ENCODE measurements at regions not wholly inside any gene's neighbourhood (a gene's known extent, or its start where the extent isn't known, plus 50 kb on each side); places are given as distances from the start of the nearest gene placed in this dataset.
"Not testable (repeated sequence)": the region's sequence is repeated elsewhere in the genome, so short reads cannot be mapped to it uniquely, and the experiment has no call there.

- DNase-seq: no peak
Measured at GRCh38 chr2:212766921-212767320, 228.3 kb upstream of the ERBB4 start.

DNA sequence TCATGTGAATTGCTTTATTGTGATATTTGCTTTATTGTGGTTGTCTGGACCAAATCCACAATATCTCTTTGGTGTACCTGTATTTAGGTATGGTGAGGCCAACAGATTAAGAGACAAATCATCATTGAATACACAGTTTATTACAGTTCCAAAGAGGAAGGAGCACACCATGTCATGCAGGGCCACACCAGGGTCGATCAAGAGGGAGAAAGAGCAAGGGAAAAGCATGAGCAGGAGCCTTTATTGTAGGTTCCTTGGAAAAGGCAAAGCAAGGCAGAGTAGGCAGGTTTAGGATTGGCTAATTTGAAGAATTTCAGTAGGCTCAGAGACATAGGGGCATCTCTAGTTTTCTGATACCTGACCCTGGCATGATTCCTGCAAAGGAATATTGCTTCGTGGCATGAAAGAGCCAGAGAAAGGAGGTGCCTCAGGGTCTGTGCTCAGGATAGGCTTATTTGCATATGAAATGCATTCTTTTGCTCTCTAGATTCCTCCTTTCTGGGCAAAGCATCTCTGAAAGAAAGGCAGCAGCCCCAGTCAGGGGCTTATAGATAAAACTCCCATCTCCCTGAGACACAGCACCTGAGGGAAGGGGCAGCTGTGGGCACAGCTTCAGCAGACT, 214.2 kb upstream of the ERBB4 start:
- DNase-seq: no peak

DNA sequence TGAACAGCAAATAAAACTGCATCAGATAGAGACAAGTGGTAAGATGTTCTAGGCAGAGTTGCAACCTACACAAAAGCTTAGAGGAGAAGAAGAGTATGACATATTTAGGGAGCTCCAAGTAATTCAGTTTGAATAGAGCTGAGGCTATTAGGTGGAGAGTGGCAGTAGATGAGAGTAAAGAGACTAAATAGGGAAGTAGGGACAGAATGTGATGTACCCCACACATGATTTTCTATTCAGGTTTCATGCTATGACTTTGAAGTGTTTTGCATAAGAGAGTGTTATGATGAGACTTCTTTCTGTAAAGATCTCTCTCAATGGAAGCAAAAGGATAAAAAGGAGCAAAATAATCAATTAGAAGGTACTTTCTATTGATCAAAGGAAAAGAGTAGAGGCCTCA, 206.8 kb upstream of the ERBB4 start:
- DNase-seq: no peak

DNA sequence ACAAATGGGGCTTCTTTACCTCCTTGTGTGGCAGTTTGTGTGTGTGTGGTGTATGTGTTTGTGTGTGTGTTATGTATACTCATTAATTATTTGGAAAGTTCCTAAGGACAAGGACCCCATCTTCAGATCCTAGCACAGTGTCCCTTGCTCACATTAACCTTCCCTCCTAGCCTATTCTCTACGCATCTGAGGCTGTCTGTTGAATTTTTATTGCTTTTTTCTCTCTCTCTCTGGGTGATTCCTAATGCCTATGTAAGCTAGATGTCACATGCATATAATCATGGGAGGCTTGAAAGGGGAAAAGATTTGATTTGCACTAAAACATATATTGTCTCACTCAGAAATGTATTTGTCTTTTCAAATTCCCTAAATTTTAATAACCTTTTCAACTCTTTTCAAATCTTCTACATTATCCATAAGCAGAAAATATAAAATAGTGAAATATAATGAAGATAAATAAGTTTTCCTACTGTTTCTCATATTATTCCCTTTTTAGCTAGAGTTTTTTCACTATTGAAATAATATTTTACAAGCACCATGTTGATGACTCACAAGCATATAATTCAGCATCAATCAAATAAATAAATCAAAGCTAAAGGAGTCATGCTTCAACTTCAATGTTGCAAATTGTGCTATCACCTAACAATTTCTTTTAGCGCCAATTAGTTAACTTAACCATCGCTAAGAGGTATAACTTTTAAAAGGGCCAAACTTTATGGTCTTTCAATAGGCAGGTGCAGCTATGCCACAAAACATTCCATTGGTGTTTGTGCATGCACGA, 199.0 kb upstream of the ERBB4 start:
- no peak for DNase-seq

GRCh38 chr2:212736385-212736726, 197.8 kb upstream of the ERBB4 start:
- DNase-seq: peak; percentile 19

DNA sequence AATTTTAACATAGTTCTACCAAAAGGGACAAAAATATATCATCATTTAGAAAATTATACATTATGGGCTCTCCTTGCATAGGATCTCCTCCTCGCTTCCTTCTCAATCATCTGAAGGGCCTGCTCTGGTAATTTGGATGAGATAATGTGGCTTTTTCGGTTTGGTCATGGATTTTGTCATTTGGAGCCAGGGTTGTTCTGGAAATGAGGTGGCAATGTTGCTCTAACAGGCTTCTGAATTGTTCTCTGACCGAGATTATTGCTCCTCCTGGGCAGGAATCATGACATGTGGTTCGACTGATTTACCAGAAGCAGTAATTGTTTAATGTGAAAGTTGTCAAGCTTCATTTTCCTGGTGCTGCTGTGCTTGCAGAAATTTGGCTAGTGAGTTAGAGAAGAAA, 194.7 kb upstream of the ERBB4 start:
- DNase-seq: no peak

- DNase-seq: no peak
Measured at GRCh38 chr2:212732860-212733259, 194.3 kb upstream of the ERBB4 start.

- no peak for DNase-seq
Measured at GRCh38 chr2:212730994-212731393, 192.4 kb upstream of the ERBB4 start.

DNA sequence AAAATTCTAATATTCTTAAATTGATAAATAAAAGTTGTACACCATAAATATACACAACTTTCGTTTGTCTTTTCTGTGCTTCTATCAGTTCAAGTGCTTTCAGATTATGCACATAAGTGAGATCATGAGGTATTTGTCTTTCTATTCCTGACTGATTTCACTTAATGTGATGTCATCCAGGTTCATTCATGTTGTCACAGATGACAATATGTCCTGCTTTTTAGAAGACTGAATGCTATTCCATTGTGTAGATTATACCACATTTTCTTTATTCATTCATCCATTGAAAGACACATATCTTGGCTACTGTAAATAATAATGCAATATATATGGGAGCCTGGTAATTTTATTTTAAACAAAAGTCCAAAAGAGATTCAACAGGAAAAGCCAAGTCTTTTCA, 190.1 kb upstream of the ERBB4 start:
- DNase-seq: no peak

- DNase-seq: no peak
Measured at GRCh38 chr2:212727751-212728150, 189.1 kb upstream of the ERBB4 start.

- DNase-seq: peak; percentile 53
Measured at GRCh38 chr2:212726403-212726802, 187.8 kb upstream of the ERBB4 start.

DNA sequence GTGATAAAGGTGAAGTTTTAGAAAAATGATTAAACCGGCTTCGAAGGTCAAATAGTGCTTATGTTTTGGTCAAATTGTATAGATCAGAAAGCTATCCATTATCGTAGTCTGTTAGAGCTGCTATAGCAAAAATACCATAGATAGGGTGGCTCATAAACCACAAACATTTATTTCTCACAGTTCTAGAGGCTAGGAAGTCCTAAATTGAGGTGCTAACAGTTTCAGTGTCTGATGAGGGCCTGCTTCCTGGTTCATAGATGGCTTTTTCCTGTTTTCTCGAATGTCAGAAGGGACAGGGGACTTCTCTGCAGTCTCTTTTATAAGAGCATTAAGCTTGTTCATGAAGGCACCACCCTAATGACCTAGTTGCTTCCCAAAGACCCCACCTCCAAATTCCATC, 186.6 kb upstream of the ERBB4 start:
- no peak for DNase-seq

DNA sequence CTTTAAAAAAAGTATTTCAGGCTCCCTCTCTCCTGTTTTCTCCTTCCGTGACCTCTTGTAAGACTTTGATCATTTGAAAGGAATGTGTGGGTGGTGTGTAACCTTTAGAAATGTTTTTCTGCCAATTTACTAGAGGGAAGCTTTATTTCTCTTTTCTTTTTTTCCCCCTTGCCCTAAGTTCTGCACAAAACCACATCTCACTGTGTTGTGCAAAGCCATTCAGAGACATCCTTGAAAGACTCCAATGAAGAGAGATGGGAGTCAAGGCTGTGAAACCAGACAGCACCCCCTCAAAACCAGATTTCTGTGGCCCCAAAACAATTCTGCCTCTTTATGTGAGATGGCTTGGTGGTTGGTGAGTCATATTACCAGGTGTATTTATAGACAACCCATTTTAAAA, 184.6 kb upstream of the ERBB4 start:
- no peak for DNase-seq

DNA sequence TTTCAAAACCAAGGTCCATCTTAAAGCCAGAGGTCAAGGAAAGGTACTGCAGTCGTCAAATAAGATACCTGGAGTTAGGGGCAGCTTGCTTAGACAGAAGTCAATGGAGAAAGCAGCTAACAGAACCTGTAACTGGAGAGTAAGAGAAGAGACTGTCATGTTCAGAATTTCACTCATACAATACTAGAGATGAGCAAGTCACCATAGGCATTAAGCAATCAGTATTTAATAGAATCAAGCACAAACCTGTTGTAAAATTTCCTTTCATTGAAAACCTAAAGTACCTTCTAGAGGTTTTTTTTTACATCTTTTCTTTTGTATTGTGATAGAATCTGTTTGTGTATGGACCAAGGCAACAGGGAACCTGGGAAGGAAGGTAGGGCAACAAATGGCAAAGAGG, 183.4 kb upstream of the ERBB4 start:
- no peak for DNase-seq

DNA sequence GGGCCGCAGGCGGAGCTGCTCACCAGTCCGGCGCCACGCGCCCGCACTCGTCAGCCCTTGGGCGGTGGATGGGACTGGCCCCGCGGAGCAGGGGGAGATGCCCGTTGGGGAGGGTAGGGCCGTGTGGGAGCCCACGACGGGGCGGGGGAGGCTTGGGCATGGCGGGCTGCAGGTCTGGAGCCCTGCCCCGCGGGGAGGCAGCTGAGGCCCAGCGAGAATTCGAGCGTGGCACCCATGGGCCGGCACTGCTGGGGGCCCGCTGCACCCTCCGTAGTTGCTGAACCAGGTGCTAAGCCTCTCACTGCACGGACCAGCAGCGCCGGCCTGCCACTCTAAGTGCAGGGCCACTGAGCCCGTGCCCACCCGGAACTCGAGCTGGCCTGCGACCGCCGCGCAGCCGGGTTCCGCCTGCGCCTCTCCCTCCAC, 182.4 kb upstream of the ERBB4 start:
- DNase-seq: no peak

- not testable (repeated sequence) for DNase-seq
Measured at GRCh38 chr2:212715411-212715810, 176.8 kb upstream of the ERBB4 start.

DNA sequence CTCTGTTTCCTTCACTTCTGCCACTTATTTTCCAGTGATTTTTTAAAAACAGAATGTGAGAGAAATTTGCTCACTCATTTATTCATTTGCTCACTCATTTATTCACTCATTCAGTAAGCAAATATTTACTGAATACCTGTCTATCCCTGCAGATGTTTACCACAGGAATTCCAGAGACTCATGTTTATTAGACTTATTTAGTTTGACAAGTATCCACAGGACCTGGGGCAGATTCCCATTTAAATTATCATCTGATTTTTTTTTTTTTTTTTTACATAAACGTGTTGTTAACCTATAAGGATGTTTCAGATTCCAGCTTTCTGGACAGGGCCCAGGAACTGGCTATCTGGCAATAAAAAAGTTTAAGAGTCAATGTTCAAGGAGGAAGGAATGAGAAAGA, 175.1 kb upstream of the ERBB4 start:
- no peak for DNase-seq

- DNase-seq: no peak
Measured at GRCh38 chr2:212712991-212713390, 174.4 kb upstream of the ERBB4 start.

DNA sequence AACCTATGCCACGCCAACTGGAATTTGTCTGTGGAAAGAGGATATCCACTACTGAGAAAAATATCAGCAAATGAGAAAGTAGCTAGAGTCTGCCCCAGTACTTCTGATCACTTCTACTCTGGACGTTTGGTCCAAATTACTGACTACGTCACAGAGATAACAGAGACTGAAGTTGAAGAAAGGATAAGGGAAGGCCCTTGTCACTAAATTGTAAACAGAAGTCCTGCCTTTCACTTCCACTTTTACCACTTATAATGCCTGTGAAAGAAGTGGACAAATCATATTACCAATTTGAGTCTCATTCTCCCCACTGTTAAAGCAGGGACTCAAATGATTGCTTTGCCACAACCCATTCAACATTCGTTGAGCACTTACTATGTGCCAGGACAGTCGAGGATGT, 173.9 kb upstream of the ERBB4 start:
- no peak for DNase-seq

- no peak for DNase-seq
Measured at GRCh38 chr2:212711856-212712255, 173.3 kb upstream of the ERBB4 start.

- no peak for DNase-seq
Measured at GRCh38 chr2:212709280-212709679, 170.7 kb upstream of the ERBB4 start.

- DNase-seq: no peak
Measured at GRCh38 chr2:212708355-212708754, 169.8 kb upstream of the ERBB4 start.

GRCh38 chr2:212695426-212695825, 156.8 kb upstream of the ERBB4 start:
- DNase-seq: no peak

- no peak for DNase-seq
Measured at GRCh38 chr2:212694398-212694797, 155.8 kb upstream of the ERBB4 start.

DNA sequence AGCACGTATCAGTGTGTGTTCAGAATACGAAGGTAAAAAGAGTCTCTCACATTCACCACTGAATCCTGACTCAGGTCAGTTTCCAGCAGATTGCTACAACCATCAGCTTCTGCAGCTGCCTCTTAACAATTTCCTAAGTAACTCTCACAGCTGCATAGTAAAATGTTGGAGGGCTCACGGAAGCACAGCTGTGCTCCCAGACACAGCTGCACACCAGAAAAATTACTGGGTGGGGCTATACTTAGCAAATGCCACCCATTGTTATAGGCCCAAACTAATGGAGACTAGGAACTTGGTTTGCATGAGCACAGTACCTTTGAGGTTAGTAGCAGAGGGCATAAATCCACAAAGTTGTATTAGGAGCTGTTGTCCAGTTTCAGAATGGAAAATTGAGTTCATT, 153.9 kb upstream of the ERBB4 start:
- DNase-seq: no peak
